ENCODE measurements at regions not wholly inside any gene's neighbourhood (a gene's known extent, or its start where the extent isn't known, plus 50 kb on each side); places are given as distances from the start of the nearest gene placed in this dataset.
"Not testable (repeated sequence)": the region's sequence is repeated elsewhere in the genome, so short reads cannot be mapped to it uniquely, and the experiment has no call there.

DNA sequence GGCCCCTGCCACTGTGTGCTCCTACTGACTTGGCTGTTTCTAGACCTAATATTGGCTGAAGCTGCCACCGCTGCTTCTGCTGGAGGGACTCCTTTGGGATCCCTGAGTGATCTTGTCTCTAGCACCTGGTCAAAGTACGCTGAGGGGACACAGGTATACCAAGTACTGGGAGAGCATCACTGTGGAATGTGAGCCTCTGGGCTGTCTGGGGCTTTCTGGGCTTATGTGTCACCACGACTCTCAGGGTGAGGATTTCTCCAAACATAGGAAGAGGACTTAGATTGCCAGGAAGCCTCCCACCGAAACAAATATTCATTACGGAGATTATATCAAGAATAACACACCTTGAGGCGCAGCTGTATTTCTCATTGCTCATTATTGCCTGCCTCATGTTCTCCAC, 435.8 kb downstream of the HS3ST3B1 start:
- no peak overlapping the region for H3K27ac Mint-ChIP-seq
- no peaks in the 10 kb centered on the region for H3K9me3 Mint-ChIP-seq
- DNase-seq (ENCODE audit: low spot score) = no peak
- no peaks in the 10 kb centered on the region for H3K36me3 Mint-ChIP-seq (ENCODE audit: low read depth)
- H3K4me3 Mint-ChIP-seq = no peak overlapping the region
- H3K4me1 Mint-ChIP-seq (ENCODE audit: low read depth) = no peaks in the 10 kb centered on the region
- H3K27me3 Mint-ChIP-seq (ENCODE audit: low read depth) = no peaks in the 10 kb centered on the region

DNA sequence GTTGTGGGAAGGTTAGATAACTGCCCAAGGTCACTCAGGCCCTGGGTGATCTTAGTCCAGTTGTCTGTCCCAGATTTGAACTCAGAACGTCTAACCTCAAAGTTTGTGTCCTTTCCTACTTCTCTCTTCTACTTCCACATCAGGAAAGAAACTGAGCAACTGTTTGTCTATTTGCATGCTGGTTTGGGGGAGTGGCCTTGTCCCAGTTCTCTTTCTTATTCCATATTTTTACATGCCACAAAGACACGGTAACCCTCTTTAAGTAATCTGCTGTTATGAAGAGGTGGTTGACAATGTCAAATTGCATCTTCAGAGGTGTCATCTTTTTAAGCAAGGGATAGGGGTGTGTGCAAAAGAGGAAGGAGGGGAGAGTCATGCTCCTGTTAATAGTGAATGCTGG, 432.5 kb downstream of the HS3ST3B1 start:
- Mint-ChIP-seq H3K4me3 (no peak overlapping the region), H3K4me1 (ENCODE audit: low read depth) (no peaks in the 10 kb centered on the region), H3K9me3 (peaks cover 4% of the 10 kb centered on the region), H3K36me3 (ENCODE audit: low read depth) (no peaks in the 10 kb centered on the region), H3K27ac (no peak overlapping the region), H3K27me3 (ENCODE audit: low read depth) (no peaks in the 10 kb centered on the region)
- DNase-seq (ENCODE audit: low spot score) = no peak

DNA sequence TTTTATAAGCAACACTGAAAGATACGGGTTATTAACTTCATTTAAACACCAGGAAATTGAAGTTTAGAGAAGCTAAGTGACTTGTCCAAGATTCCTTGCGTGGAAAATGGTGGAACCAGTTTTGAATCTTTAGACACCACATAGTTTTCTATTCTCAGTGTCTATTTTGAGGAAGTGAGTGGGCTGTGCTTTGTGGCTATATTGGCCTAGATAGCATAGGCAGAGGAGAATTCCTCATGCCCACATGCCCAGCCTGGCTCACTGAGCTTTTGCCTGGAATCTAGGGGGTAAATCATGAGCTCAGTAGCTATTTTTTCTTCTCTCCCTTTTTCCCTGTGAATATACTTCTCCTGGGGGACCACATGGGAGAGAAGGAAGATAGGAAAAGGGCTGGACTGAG, 431.3 kb downstream of the HS3ST3B1 start:
- H3K36me3 Mint-ChIP-seq (ENCODE audit: low read depth) = no peaks in the 10 kb centered on the region
- H3K4me1 Mint-ChIP-seq (ENCODE audit: low read depth) = no peaks in the 10 kb centered on the region
- peaks cover 2% of the 10 kb centered on the region for H3K27me3 Mint-ChIP-seq (ENCODE audit: low read depth)
- H3K4me3 Mint-ChIP-seq = no peak overlapping the region
- no peak overlapping the region for H3K27ac Mint-ChIP-seq
- DNase-seq (ENCODE audit: low spot score) = no peak
- H3K9me3 Mint-ChIP-seq = peaks cover 4% of the 10 kb centered on the region

DNA sequence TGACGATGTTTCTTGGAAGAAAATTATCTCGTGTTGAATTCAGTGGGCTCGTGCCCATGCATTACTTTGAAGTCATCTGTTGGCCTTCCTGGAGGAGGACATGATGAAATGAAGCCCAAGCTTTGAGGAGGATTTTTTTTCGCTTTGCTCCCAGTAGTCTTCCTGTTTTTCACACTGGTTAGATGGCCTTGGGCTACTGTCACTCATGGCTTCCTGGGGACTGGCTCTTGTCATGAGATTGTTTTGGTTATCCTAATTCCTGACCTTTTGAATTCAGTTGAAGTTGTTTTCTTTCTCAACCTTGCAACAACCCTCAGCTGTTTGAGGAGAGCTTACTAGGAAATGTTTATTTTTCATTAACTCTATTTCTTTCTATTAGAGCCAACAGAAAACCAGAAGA, 430.7 kb downstream of the HS3ST3B1 start:
- no peak overlapping the region for H3K4me3 Mint-ChIP-seq
- H3K36me3 Mint-ChIP-seq (ENCODE audit: low read depth) = no peaks in the 10 kb centered on the region
- H3K9me3 Mint-ChIP-seq = peaks cover 4% of the 10 kb centered on the region
- DNase-seq (ENCODE audit: low spot score) = no peak
- H3K27ac Mint-ChIP-seq = no peak overlapping the region
- H3K4me1 Mint-ChIP-seq (ENCODE audit: low read depth) = no peaks in the 10 kb centered on the region
- peaks cover 2% of the 10 kb centered on the region for H3K27me3 Mint-ChIP-seq (ENCODE audit: low read depth)

DNA sequence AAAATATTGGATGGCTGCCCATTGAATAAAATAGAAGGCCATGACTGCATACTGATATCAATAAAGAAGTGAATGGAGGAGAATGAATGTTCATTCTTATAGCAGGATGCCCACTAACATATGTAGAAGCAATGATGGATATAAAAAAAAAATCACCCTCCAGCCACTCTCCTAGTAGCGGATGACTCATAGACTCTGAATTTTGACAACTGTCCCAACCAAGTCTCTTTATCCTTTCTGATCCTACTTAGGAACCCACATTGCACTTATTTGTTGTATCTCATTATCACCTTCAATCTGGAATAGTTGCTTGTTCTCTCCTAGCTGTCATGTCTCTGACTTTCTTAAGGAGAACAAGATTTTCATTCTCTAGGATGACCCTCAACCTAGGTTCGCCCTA, 429.9 kb downstream of the HS3ST3B1 start:
- peaks cover 4% of the 10 kb centered on the region for H3K9me3 Mint-ChIP-seq
- no peak for DNase-seq (ENCODE audit: low spot score)
- no peaks in the 10 kb centered on the region for H3K36me3 Mint-ChIP-seq (ENCODE audit: low read depth)
- no peaks in the 10 kb centered on the region for H3K4me1 Mint-ChIP-seq (ENCODE audit: low read depth)
- peaks cover 2% of the 10 kb centered on the region for H3K27me3 Mint-ChIP-seq (ENCODE audit: low read depth)
- H3K4me3 Mint-ChIP-seq = no peak overlapping the region
- H3K27ac Mint-ChIP-seq = no peak overlapping the region

DNA sequence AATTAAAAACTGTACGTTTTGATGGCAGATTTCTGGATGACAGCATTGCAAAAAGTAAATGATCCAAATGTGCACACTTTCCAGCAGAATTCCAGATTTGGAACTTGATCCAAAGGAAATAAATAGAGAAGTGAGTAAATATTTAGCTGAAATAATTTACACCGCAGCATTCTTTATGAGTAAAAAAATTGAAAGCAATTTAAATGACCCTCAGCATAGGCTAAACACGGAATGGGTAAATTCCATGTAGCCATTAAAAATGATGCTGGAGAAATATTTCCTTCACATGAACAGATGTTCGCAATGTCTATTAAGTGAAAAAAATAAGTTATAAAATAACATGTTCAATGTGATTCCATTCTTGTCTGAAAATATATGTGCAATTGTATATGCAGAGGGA, 424.8 kb downstream of the HS3ST3B1 start:
- H3K4me1 Mint-ChIP-seq (ENCODE audit: low read depth) = no peaks in the 10 kb centered on the region
- DNase-seq (ENCODE audit: low spot score) = no peak
- H3K27me3 Mint-ChIP-seq (ENCODE audit: low read depth) = peaks cover 2% of the 10 kb centered on the region
- no peak overlapping the region for H3K27ac Mint-ChIP-seq
- no peaks in the 10 kb centered on the region for H3K36me3 Mint-ChIP-seq (ENCODE audit: low read depth)
- H3K9me3 Mint-ChIP-seq = peaks cover 7% of the 10 kb centered on the region
- H3K4me3 Mint-ChIP-seq = no peak overlapping the region

DNA sequence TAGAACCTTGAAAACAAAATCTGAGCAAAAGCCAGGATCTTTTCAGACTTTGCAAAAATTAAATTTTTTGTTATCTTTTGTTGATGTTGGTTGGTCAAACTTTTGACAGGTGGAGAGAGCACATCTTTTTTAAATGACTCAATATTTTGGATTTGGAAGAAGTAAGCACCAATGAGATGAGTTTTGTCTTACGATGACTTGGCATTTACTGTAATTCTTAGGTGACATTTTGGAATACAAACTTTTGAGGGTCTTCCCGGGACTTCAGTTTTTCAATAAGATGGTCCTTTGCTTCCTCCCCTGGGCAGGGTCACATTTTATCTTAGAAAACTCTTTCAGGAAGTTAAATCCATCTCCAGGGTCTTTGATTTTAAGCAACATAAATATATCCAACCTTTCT, 423.9 kb downstream of the HS3ST3B1 start:
- Mint-ChIP-seq H3K4me1 (ENCODE audit: low read depth) (no peaks in the 10 kb centered on the region), H3K36me3 (ENCODE audit: low read depth) (no peaks in the 10 kb centered on the region), H3K27ac (no peak overlapping the region), H3K27me3 (ENCODE audit: low read depth) (peaks cover 2% of the 10 kb centered on the region), H3K4me3 (no peak overlapping the region), H3K9me3 (peaks cover 7% of the 10 kb centered on the region)
- no peak for DNase-seq (ENCODE audit: low spot score)

DNA sequence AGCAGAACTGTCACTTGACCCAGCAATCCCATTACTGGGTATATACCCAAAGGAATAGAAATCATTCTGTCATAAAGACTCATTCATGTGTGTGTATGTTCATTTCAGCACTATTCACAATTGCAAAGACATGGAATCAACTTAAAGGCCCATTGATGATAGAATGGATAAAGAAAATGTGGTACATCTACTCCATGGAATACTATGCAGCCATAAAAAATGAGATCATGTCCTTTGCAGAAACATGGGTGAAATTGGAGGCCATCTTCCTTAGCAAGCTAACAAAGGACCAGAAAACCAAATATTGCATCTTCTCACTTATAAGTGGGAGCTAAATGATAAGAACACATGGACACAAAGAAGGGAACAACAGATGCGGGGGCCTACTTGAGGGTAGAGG, 422.5 kb downstream of the HS3ST3B1 start:
- H3K9me3 Mint-ChIP-seq; H3K27ac Mint-ChIP-seq; H3K36me3 Mint-ChIP-seq (ENCODE audit: low read depth); H3K4me3 Mint-ChIP-seq; DNase-seq (ENCODE audit: low spot score); H3K27me3 Mint-ChIP-seq (ENCODE audit: low read depth); H3K4me1 Mint-ChIP-seq (ENCODE audit: low read depth): not testable (repeated sequence)

DNA sequence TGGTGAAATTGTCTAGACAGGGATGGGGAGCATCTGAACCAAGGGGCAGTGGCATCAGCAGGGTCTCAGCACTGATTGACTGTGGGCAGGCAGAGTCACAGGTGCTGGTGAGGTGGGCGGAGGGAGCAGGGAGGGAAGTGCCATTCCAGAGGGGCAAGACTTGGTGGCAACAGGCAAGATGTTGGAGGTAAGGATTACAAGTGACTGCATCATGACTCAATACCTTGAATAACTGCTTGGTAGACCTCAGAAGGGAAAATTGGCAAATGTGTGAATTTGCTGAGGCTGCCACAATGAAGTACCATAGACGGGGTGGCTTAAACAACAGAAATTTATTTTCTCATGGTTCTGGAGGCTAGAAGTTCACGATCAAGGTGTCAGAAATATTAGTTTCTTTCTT, 419.1 kb downstream of the HS3ST3B1 start:
- no peak for DNase-seq (ENCODE audit: low spot score)
- H3K4me1 Mint-ChIP-seq (ENCODE audit: low read depth) = no peaks in the 10 kb centered on the region
- H3K36me3 Mint-ChIP-seq (ENCODE audit: low read depth) = no peaks in the 10 kb centered on the region
- H3K4me3 Mint-ChIP-seq = no peak overlapping the region
- peaks cover 3% of the 10 kb centered on the region for H3K9me3 Mint-ChIP-seq
- no peak overlapping the region for H3K27ac Mint-ChIP-seq
- H3K27me3 Mint-ChIP-seq (ENCODE audit: low read depth) = no peaks in the 10 kb centered on the region

DNA sequence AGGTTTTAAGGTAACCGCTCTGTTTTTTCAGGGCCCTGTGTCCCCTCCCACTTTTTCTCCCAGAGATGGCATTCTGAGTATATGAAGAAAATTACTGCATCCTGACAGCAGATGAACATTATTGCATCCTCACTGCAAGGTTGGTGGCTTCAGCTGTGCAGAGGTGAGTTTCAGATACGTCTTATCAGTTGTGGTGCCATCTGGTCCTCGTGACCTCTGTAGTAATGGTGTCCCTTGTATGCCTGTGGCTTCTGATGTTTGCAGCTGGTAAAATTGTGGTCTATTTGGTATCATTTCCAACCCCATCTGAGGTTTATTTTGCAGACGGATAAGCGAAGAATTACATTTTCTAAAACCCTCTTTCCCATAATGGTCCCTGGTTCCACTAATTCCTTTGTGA, 417.0 kb downstream of the HS3ST3B1 start:
- no peak overlapping the region for H3K27ac Mint-ChIP-seq
- no peak for DNase-seq (ENCODE audit: low spot score)
- no peaks in the 10 kb centered on the region for H3K4me1 Mint-ChIP-seq (ENCODE audit: low read depth)
- no peak overlapping the region for H3K4me3 Mint-ChIP-seq
- H3K9me3 Mint-ChIP-seq = no peaks in the 10 kb centered on the region
- no peaks in the 10 kb centered on the region for H3K36me3 Mint-ChIP-seq (ENCODE audit: low read depth)
- no peaks in the 10 kb centered on the region for H3K27me3 Mint-ChIP-seq (ENCODE audit: low read depth)

DNA sequence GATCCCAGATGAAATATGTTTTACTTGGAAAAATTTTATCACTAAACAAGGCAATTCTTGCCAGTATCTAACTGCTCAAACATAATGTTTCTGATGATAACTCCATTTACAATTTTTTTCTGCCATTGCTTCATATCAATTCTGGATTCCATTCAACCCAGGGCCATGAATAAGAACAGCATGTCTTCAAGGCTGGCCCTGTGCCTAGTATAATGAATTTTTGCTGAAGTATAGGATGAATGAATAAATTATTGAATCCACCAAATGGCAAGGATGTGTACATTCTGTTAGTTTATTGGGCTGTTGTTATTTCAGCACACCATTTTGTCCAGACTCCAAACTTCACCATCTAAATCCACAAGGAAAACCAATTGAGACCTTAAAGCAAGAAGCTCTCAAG, 414.7 kb downstream of the HS3ST3B1 start:
- no peaks in the 10 kb centered on the region for H3K36me3 Mint-ChIP-seq (ENCODE audit: low read depth)
- DNase-seq (ENCODE audit: low spot score) = no peak
- H3K27me3 Mint-ChIP-seq (ENCODE audit: low read depth) = no peaks in the 10 kb centered on the region
- H3K27ac Mint-ChIP-seq = no peak overlapping the region
- no peaks in the 10 kb centered on the region for H3K4me1 Mint-ChIP-seq (ENCODE audit: low read depth)
- H3K9me3 Mint-ChIP-seq = no peaks in the 10 kb centered on the region
- H3K4me3 Mint-ChIP-seq = no peak overlapping the region

DNA sequence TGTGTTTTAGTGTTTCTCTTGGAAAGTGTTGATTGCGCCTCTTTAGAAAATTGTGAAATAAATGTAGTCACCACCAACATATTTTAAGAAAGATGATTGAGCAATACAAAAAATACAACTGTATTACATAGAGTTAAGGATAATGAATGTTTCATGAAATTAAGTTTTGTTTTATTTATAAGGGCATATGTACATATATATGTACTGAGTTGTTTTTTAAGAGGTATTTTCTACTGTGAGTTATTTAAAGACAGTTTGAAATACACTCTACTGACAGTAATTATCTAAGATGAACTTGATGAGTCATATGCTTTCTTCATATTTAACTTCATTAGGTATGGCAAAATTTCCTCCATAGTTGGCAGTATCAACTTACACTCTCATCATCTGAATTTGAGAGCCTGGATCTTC, 411.7 kb downstream of the HS3ST3B1 start:
- Mint-ChIP-seq H3K4me3 (no peak overlapping the region), H3K9me3 (no peaks in the 10 kb centered on the region), H3K27ac (no peak overlapping the region), H3K27me3 (ENCODE audit: low read depth) (no peaks in the 10 kb centered on the region), H3K36me3 (ENCODE audit: low read depth) (no peaks in the 10 kb centered on the region), H3K4me1 (ENCODE audit: low read depth) (no peaks in the 10 kb centered on the region)
- no peak for DNase-seq (ENCODE audit: low spot score)

DNA sequence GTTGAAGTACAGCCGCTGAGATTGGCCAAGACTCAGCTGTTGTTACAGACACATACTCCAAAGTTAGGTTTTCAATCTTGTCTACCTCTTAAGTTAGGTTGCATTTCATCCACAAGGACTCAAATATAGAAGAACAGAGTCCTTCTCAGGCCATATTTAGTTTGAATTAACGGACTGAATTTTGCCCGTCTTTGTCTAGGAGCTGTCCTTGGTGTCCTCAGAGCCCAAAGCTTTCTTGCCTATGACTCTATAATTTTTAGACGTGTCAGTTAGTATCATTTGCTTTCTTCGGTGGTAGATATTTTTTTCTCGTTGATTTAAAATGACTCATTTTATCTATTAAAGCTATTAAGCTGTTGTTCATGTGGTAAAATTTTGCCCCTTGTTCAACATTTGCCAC, 403.2 kb downstream of the HS3ST3B1 start:
- Mint-ChIP-seq H3K27ac (no peak overlapping the region), H3K9me3 (no peaks in the 10 kb centered on the region), H3K36me3 (ENCODE audit: low read depth) (no peaks in the 10 kb centered on the region), H3K27me3 (ENCODE audit: low read depth) (no peaks in the 10 kb centered on the region), H3K4me3 (no peak overlapping the region), H3K4me1 (ENCODE audit: low read depth) (no peaks in the 10 kb centered on the region)
- no peak for DNase-seq (ENCODE audit: low spot score)

DNA sequence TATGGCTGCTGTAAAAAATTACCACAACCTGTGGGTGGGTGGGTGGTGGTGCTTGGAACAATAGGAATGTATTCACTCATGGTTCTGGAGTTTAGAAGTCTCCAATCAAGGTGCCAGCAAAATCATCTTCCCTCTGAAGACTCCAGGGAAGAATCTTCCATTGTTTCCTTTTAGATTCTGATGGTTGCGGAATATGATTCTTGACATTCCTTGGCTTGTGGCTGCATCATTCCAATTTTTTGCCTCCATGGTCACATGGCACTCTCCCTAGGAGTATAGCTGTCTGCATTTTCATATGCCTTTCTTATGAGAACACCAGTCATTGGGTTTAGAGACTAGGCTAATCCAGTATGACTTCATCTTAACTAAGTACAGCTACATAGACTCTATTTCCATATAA, 401.0 kb downstream of the HS3ST3B1 start:
- H3K4me3 Mint-ChIP-seq = no peak overlapping the region
- H3K27me3 Mint-ChIP-seq (ENCODE audit: low read depth) = no peaks in the 10 kb centered on the region
- H3K36me3 Mint-ChIP-seq (ENCODE audit: low read depth) = no peaks in the 10 kb centered on the region
- H3K27ac Mint-ChIP-seq = no peak overlapping the region
- no peak for DNase-seq (ENCODE audit: low spot score)
- H3K9me3 Mint-ChIP-seq = no peaks in the 10 kb centered on the region
- H3K4me1 Mint-ChIP-seq (ENCODE audit: low read depth) = no peaks in the 10 kb centered on the region

DNA sequence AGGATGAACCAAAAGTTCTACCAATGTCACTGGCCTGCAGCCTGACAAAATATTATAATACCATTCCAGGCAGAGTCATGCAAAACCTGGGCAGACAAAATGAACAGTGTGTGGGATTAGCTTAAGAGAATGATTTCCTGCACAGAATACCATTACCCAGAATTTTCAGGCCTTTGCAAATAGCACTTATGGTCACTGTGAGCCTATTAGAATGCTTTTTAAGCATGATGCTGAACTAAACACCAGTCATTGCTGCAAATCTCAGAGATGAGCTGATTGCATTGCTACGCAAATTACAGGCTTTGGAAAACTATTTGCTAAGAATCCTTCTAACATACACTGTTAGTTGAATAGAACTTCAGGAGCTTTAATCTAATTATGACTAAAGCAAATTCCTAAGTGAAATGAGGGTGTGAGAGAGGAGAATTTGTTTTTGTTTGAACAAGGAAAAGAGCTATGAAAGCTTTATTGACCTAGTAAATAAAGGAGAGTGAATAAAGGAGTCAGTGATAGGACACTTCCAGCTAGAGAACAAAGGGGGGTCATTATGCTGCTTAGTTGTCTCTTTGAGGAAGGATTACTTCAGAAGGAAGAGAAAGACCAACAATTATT, 398.8 kb downstream of the HS3ST3B1 start:
- no peaks in the 10 kb centered on the region for H3K27me3 Mint-ChIP-seq (ENCODE audit: low read depth)
- no peak for DNase-seq (ENCODE audit: low spot score)
- no peak overlapping the region for H3K4me3 Mint-ChIP-seq
- H3K9me3 Mint-ChIP-seq = no peaks in the 10 kb centered on the region
- H3K36me3 Mint-ChIP-seq (ENCODE audit: low read depth) = no peaks in the 10 kb centered on the region
- no peak overlapping the region for H3K27ac Mint-ChIP-seq
- H3K4me1 Mint-ChIP-seq (ENCODE audit: low read depth) = no peaks in the 10 kb centered on the region

All from T-helper 2 cell treated with Interferon-gamma antibody and Interleukin-4, amounts not matched to agents 5 μg/mL and 100 μg/mL, for 36 hours (primary cell).